ENCODE measurements at regions not wholly inside any gene's neighbourhood (a gene's known extent, or its start where the extent isn't known, plus 50 kb on each side); places are given as distances from the start of the nearest gene placed in this dataset.

GRCh38 chr7:119167431-119167830, 942.9 kb downstream of the ANKRD7 start:
- TF ChIP-seq CTCF (IDR thresholded peaks at IDR 0.05; ENCODE audit: control insufficient read depth, extremely low read depth, insufficient read depth): no peak
- H3K4me3 ChIP-seq (ENCODE audit: low read depth, low read length): no peak overlapping the region
- DNase-seq (ENCODE audit: low read depth): no peak

- H3K4me3 ChIP-seq (ENCODE audit: low read depth, low read length): no peak overlapping the region
- no peak for TF ChIP-seq CTCF (IDR thresholded peaks at IDR 0.05; ENCODE audit: control insufficient read depth, extremely low read depth, insufficient read depth)
- no peak for DNase-seq (ENCODE audit: low read depth)
Observed at GRCh38 chr7:119172043-119172442, 947.5 kb downstream of the ANKRD7 start.

GRCh38 chr7:119175911-119176627, 951.6 kb downstream of the ANKRD7 start:
- DNase-seq (ENCODE audit: low read depth): peak; percentile 51
- H3K4me3 ChIP-seq (ENCODE audit: low read depth, low read length): no peak overlapping the region
- TF ChIP-seq CTCF (IDR thresholded peaks at IDR 0.05; ENCODE audit: control insufficient read depth, extremely low read depth, insufficient read depth): peak; percentile 81

GRCh38 chr7:119177863-119178262, 953.4 kb downstream of the ANKRD7 start:
- no peak for DNase-seq (ENCODE audit: low read depth)
- TF ChIP-seq CTCF (IDR thresholded peaks at IDR 0.05; ENCODE audit: control insufficient read depth, extremely low read depth, insufficient read depth): no peak
- H3K4me3 ChIP-seq (ENCODE audit: low read depth, low read length): no peak overlapping the region

GRCh38 chr7:119184124-119184788, 959.8 kb downstream of the ANKRD7 start:
- no peak for DNase-seq (ENCODE audit: low read depth)
- no peak for TF ChIP-seq CTCF (IDR thresholded peaks at IDR 0.05; ENCODE audit: control insufficient read depth, extremely low read depth, insufficient read depth)
- H3K4me3 ChIP-seq (ENCODE audit: low read depth, low read length): no peak overlapping the region

- H3K4me3 ChIP-seq (ENCODE audit: low read depth, low read length): no peak overlapping the region
- no peak for TF ChIP-seq CTCF (IDR thresholded peaks at IDR 0.05; ENCODE audit: control insufficient read depth, extremely low read depth, insufficient read depth)
- DNase-seq (ENCODE audit: low read depth): no peak
Observed at GRCh38 chr7:119196183-119196582, 971.7 kb downstream of the ANKRD7 start.

All from LNCaP clone FGC (cell line).